ENCODE measurements at regions not wholly inside any gene's neighbourhood (a gene's known extent, or its start where the extent isn't known, plus 50 kb on each side); places are given as distances from the start of the nearest gene placed in this dataset.

DNA sequence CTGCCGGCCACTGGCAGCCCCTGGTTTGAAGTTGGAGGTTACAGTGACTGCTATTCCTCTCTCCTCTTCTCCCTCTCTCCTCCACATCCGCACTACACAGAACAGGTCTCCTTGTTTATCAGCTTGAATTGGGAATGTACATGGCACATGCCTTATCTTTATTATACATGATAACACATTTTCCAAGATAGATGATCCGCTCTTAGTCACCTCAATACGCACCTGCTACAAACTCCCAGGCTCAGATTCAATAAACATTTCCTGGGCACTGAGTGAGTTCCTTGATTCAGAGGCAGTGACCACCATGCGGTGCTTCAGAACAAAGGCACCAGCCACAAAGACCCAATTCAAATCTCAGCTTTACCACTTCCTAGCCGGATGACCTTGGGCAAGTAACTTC lies 227.7 kb downstream of the TSHZ3 start:
- no peak for DNase-seq (ENCODE audit: extremely low read depth, low read depth, low spot score)

DNA sequence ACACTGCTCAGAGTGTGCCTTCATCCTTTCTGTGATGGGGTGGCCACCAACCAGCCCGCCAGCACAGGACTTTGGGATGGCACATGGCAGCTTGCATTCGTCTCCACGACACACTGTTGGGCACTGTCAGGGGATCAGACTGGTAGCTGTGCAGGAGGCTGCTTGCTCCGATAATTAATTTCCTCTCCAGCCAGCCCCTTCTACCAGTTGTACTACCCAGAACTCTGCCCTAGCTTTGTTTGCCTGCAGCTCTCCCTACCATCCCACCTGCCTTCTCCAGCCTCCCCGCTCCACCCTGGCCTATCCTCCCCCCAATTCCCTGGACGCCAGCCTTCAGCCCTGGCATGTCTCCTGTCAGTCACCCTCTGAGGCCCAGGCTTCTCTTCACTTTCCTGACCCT lies 228.3 kb downstream of the TSHZ3 start:
- DNase-seq (ENCODE audit: extremely low read depth, low read depth, low spot score) = no peak

DNA sequence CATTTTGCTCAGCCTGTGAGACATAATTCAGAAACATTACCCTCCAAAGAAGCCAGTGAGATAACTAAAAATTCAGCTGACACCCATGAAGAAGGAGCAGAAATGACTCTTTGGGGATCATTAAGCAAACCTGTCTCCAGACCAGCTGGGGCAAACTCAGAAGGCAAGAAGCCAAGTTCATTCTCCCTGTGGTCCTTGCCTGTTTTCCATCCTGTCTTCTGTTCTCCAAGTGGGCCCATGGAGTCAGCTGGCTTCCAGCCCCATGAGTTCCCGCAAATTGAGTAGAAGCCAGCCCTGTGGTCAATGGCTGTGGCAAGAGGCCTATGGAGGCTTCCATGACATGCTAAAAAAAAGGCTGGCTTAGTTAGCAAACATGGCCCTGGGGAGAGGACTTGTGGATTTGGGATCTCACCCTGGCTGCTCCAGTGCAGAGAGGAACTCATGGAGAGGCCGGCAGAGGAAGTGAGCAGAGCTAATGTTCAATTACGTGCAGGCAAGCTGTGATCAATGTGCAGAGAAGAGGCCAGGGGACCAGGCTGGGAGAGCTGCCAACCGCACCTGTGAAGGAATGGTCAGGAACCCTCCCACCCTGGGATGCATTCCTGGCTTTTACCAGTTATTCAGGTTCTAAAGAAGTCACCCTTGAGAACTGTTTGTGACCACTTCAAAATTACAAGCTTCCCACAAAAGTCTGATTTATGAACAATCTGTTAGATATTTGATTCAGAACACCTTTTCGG lies 229.1 kb downstream of the TSHZ3 start:
- no peak for DNase-seq (ENCODE audit: extremely low read depth, low read depth, low spot score)

DNA sequence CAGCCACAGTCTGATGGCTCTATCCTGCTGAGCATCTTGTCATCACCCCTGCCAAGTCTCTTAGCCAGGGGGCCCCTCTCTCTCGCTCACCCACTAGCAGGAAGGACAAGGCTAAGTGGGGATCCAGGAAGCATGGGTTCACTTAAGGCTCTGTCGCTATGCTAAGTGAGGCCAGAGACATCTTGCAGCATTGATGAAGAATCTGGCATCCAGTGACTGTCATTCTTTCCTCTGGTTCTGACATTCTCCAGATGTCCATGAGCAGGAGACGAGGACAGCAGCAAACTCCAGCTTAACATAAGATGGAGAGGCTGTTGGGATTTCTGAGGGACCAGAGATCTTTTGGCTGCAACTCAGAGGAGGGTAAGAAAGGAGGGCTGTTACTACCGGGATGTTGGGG lies 230.2 kb downstream of the TSHZ3 start:
- DNase-seq (ENCODE audit: extremely low read depth, low read depth, low spot score) = no peak

DNA sequence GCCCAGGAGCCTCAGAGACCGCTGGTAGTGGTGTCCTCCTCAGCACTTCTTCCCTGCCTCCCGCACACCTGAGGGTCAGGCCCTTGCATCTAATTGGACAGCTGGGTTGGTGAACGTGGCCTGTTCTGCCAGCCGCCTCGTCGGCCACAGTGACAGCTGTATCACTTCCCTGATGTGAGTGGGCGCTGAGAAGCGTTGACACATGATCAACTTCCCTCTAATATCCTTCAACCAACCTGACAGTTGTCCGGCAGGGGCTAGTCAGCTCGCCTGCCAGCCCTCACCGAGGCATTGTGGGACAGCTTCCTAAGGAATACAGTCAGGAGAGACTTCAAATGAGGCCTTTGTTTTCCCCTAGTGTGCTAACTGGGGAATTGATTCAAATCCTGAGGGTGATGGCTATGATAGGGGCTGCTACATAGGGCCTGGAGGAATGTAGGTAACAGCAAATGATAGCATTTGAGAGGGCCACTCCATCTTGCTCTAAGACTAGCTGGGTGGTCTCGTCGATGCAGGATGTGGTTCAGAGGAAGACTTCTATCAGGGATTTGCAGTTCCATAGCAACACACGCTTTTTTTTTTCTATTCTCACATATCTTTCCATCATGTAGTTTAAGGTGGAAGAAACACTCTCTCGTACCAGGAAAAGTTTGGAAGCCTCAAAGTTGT lies 230.8 kb downstream of the TSHZ3 start:
- no peak for DNase-seq (ENCODE audit: extremely low read depth, low read depth, low spot score)

DNA sequence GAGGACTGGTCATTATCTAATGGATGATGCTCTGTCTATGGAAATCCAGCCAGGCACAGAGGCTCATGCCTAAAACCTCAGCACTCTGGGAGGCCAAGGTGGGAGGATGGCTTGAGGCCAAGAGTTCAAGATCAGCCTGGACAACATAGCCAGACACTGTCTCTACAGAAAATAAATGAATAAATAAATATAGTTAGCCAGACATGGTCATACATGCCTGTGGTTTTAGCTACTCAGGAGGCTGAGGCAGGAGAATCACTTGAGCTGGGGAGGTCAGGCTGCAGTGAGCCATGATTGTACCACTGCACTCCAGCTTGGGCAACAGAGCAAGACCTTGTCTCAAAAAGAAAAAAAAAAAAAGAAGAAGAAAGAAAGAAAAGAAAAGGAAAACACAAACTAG lies 234.7 kb downstream of the TSHZ3 start:
- no peak for DNase-seq (ENCODE audit: extremely low read depth, low read depth, low spot score)

DNA sequence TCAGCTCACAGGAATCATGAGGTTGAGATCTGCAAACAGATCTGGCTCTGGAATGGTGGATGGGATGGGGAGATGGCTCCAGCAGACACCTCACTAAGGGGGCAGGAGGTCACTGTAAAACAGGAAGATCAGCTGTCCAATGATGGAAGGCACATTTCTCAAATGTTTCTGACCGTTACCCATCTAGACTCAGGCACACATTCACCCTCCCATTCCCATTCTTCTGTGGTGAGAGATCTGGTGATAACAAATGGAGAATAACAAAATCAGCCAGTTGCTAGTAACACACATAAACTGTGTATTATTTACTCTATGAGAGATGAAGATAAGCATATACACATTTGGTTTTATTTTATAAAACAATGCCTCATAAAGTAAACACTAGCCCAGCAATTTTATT lies 235.9 kb downstream of the TSHZ3 start:
- no peak for DNase-seq (ENCODE audit: extremely low read depth, low read depth, low spot score)

DNA sequence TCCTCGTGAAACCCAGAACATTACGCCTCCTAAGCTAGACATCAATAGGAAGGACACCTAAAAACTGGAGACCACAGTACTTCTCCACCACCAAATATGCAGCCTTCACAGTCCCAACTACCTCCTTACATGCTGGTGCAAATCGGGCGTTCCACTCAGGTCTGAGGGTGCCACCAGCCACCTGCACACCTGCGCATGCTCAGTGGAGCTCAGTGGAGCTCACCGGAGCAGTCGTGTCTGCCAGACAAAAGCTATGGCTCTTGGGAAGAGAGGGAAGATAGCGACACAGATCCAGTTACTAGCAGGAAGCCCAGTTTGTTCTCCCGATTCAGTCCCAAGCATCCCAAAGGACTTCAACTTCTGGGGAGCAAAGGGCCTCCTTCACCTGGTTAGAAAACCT lies 237.1 kb downstream of the TSHZ3 start:
- no peak for DNase-seq (ENCODE audit: extremely low read depth, low read depth, low spot score)

DNA sequence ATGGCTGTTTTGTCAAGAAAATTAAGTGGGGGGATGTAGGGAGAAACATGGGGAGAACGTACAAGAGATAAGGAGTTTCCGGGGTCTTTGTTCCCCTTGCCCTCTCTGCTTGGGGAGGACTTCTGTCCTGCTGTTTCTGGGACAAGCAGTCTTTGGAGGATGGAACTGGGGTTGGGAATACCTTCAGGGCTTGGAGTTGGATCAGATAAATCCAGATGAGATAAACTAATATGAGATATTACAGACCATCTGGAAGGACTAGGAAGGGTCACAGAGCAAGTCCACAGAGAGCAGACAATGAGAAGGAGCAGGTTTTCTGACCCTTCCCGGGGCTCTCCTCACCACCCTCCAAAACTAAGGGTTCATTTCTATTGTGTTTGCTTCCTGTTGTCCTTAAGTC lies 237.5 kb downstream of the TSHZ3 start:
- no peak for DNase-seq (ENCODE audit: extremely low read depth, low read depth, low spot score)

DNA sequence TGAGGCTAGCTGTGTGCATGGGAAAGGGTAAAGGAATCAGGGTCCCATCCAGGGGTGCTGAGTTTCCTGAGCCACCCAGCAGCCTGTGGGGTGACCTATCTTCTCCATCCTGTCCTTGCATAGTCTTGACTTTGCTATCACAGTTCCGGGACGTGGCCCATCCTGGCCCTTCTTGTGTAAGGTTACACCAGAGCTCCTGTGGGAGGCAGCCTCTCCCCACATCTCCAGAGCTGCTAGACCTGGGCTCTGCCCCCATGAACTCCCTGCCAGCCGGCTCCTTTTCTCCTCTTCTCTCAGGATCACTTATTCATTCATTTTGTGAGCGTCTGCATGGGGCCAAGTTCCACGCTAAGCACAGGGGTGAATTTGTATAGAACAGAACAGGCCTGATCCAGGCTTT lies 238.9 kb downstream of the TSHZ3 start:
- DNase-seq (ENCODE audit: extremely low read depth, low read depth, low spot score) = no peak

DNA sequence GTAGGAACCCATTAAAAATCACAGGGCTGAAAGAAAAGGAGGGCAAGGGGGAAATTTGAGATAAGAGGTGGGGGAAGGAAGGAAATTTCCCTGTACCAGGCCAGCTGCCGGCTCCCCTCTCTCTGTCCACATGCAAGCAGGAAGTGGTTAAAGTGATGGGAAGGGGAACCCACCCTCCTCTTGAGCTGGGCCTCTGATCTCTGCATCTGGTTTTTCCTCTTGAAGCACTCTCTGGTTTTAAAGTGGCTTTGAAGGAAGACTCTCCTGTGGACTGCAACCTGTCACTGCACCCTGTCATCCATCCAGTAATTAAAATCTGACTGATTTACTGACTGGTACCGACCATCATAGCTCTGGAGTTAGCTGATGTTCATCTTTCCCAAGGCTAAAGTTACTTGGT lies 239.6 kb downstream of the TSHZ3 start:
- DNase-seq (ENCODE audit: extremely low read depth, low read depth, low spot score) = no peak

DNA sequence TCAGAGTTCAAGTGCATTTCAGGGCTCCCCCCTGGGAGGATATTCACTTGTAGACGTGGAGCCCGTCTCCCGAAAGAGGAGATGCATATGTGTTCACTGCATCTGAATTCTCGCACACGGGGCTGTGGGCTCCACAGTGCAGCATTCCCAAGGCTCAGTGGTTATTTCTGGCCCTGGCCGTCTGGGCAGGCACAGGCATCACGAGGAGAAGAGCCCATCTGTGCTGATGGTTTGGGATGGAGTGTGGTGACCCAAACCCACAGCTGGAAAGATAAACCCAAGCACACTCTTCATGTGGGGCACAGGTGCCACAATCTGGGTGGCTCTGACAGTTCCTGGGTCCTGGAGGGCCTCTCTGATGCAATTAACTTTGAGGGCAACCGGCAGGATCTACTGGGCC lies 242.1 kb downstream of the TSHZ3 start:
- DNase-seq (ENCODE audit: extremely low read depth, low read depth, low spot score) = no peak

DNA sequence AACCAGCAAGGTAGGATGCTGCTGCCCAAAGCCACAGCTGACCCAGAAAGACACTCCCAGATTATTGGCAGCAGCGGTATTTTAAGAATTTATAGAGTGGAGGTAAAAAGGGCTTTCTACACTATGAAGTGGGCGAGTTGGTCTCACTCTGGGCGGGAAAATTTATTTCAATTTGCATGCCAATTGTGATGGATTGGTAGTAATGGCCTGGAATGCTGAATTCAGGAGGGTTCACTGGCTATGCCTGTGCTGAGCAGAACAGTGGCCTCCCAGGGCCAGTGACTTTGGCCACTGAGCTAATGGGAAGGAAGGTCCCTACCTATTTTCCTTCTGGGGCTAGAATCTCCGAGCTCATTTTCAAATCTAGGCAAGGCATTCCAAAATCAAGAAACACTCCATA lies 243.5 kb downstream of the TSHZ3 start:
- no peak for DNase-seq (ENCODE audit: extremely low read depth, low read depth, low spot score)

DNA sequence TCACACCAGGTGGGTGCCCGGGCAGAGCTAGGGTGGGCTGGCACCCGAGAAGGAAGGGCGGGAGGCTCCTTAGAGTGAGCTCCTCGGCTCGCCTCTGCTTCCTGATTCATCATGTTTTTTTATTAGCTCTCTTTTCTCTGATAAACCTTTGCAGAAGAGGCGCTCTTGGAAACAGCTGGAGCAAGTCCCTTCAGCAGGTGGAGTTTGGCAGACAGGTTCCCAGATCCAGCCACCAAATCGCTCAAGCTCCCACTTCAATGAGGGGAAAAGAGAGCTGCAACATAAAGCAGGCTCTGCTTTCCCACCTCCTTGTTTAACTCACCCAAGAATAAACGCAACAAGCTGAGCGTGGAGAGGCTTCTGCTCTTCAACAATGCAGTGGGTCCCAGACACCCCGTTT lies 244.8 kb downstream of the TSHZ3 start:
- DNase-seq (ENCODE audit: extremely low read depth, low read depth, low spot score) = no peak

DNA sequence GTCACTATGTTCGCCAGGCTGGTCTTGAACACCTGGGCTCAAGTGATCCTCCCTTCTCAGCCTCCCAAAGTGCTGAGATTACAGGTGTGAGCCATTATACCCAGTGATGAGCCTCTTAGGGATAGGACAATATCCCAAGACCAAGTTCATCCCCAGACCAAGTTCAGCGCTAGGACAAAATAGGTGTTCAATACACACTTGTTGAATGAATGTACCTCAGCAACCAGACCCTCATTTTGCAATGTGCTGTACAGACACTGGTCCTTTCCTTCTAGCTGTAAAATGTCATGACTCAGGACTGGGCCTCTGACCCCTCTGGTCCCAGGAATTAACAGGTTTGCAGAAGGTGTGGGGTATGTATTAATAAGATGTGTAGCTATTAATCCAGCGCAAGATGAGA lies 246.0 kb downstream of the TSHZ3 start:
- no peak for DNase-seq (ENCODE audit: extremely low read depth, low read depth, low spot score)

DNA sequence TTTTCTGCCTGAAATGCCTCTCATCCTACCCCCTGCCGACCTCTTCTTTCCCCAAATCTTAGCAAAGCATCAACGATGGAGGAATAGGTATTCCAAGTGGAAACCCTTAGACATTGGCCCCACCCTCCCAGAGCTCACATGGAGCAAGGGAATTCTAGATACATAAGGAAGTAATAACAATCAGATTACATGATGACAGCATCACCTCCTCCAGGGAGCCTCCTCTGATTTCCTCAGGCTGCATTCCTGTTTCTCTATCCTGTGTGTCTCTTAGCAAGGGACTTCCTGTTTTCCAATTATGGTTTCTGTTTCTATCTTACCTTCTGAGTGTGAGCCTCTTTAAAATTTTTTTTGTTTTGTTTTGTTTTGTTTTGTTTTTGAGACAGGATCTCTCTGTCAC lies 246.6 kb downstream of the TSHZ3 start:
- no peak for DNase-seq (ENCODE audit: extremely low read depth, low read depth, low spot score)

DNA sequence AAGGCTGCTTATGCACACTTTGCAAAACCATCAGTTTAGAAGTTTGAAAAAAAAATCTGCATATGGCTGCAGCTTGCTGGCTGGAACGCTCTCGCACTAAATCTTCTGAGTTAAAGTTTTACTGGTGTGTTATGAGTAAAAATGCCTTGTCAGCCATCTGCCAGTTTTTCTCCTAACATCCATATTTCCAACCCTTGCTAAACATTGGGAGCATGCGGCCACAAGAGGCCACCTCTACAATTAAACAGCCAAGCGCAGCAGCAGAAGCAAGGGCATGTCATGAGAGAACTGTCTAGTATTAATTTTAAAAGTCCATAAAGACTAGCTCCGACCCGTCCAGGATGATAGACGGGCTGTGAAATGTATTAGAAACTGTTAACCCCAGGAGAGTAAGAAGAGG lies 248.3 kb downstream of the TSHZ3 start:
- no peak for DNase-seq (ENCODE audit: extremely low read depth, low read depth, low spot score)

DNA sequence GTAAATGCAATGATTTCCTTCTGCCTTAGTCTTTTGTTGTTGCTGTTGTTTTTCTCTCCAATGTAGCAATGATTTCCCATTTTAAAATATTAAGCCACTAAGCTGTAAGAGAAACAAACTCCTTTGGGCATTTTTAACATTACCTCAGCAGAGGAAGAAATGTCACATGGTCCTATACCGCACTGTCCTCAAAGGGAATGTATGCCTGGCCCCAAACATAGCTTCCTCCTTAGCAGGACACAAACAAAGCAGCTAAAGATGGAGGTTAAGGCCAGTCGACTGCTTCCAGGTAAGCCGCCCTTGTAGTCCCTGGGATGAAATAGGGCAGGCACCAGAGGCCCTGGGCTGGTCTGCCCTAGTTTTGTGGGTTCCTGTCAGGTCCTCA lies 249.0 kb downstream of the TSHZ3 start:
- DNase-seq (ENCODE audit: extremely low read depth, low read depth, low spot score) = no peak

DNA sequence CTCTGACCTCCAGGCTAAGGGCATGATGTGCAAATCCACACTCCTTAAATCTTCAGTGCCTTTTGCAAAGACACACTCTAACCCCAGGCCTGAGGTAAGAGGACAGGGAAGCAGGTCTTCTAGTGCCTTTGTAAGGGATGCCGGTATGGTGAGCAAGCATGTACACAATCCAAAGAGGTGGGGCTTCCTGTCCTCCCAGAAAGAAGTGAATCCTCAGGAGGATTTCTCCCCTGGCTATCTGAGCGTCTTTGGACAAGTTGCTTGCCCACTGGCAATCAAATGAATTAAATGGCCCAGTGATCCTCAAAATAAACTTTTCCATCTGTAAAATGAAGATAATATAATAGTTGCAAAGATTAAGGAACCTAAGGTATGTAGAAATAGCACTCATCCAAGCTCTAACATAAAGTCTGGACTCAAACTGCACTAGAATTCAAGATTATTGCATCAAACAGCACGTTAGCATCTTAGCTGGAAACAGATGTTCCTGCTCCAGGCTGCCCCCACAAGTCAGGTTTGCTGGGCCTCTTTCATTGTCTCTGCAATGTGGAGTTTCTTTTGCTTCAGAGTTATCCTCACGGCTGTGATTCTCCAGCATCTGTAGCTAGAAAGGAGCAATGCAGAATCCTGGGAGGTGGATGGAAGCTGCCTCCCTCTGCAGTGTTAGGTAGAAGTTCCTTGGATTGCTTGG lies 249.6 kb downstream of the TSHZ3 start:
- DNase-seq (ENCODE audit: extremely low read depth, low read depth, low spot score) = no peak

DNA sequence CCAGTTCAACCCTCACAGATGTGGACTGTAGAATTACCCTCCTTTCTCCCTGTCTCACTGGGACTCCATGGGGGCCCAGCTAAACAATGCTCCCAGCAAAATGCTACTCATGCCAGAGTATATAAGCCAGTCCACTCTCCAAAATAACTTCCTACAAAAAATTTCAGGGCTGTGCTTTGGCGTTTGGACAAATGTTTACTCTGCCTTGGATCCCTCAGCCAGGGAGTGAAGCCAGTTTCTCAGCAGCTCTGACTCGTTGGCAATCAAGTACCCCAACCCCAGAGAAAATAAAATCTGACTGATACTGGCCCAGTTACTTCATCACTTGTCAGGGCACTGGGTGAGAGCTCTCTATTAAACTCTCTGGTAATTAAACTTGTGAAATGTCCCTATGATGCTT lies 250.4 kb downstream of the TSHZ3 start:
- no peak for DNase-seq (ENCODE audit: extremely low read depth, low read depth, low spot score)

DNA sequence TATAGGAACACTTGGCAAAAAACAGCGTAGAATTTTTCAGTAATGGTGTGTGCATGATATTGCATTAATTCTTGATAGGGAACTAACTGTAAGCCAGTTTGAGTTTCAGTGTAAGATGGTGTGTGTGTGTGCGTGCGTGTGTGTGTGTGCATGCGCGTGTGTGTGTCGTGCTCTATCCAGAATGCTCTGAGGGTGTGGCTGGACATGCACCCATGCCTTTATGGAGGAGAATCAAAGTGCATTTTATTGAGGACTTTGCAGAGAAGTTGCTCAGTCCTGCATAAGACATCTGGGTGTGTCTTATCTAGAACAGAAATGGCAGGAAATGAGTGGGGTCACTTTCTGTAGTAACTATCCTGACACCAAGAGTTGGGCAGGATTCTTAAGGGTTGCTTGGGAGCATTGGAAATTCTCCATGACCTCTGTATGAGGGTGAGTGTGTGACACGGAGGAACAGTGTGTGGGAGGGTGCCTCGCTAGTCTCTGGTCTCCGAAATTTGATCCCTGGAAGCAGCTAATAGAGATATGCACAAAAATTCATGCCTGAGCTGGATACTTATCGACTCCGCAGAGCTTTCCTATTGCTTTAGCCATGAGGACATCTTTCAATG lies 252.2 kb downstream of the TSHZ3 start:
- DNase-seq (ENCODE audit: extremely low read depth, low read depth, low spot score) = no peak
